HuH-7.5 (cell line): ENCODE measurements at regions not wholly inside any gene's neighbourhood (a gene's known extent, or its start where the extent isn't known, plus 50 kb on each side); places are given as distances from the start of the nearest gene placed in this dataset.
A peak's percentile ranks its signal among the peaks of the same experiment; 100 is the strongest.
"Not testable (repeated sequence)": the region's sequence is repeated elsewhere in the genome, so short reads cannot be mapped to it uniquely, and the experiment has no call there.

Experiments used
- DNase-seq: peaks from one replicate; pipeline ENCODE4 v3.0.0; 2011; ENCODE audit warnings: low spot score

DNA sequence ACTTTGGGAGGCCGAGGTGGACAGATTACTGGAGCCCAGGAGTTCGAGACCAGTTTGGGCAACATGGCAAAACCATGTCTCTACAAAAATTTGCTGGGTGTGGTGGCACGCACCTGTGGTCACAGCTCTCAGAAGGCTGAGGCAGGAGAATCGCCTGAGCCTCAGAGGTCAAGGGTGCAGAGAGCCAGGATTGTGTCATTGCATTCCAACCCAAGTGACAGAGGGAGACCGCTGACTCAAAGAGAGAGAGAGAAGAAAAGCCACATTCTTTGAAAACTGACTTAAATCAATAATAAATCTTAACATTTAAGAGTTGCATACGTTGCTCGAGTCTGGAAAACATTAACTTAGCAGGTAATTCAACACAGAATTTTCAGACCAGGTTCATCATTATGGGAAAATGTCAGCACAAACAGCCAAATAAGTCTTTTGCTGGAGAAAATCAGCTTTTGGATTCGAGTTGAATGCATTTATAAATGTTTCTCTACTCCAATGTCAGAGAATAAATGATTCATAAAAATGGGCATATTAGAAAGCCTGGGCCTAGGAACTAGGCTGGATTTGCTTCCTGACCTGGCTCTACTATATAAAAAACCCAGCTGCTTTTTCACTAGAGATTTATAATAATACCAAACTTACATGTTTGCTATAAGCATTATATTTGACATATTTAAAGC is 68.3 kb upstream of the RBPJ start:
- DNase-seq = peak; percentile 43

- no peak for DNase-seq
These were observed 66.8 kb upstream of the RBPJ start for GRCh38 chr4:26253968-26254367.

- DNase-seq = no peak
These were observed 64.8 kb upstream of the RBPJ start for GRCh38 chr4:26255989-26256388.

- DNase-seq = not testable (repeated sequence)
These were observed 63.4 kb upstream of the RBPJ start for GRCh38 chr4:26257444-26257843.

DNA sequence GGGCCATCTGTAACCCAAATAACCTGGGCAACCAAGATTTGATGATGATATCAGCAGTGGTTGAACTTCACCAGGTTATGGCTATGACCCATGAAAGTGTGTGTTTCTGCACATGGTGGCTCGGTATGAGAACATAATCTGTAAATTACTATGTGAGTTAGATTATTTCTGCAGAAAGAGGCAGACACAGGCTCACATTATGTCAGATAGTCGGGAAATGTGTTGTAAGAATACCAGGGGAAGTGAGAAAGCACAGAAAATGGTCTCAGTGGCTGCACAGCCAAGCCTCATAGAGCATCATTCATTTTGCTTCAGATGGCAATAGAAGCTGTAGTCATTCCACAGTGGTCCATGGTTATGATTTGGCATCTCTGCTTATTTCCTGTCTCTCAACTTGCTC is 63.0 kb upstream of the RBPJ start:
- DNase-seq = no peak

DNA sequence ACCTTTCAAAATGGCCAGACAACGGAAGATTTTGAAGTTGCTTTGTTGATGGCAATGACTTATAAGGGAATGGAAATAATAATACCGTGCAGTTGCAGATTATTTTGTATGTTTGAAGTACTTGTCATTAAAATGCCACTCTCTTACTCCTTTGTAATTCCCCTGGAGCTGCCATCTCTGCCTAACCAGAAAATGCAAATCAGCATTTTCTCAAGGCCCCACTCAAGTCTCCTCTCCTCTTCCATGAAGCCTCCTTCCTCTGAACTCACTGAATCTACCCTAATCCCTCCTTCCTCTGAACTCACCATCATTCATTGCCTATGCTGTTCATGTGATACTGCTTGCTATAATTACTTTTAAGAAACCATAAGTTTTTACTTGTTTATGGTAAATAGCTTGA is 60.2 kb upstream of the RBPJ start:
- no peak for DNase-seq

- no peak for DNase-seq
These were observed 59.4 kb upstream of the RBPJ start for GRCh38 chr4:26261405-26261804.

GRCh38 chr4:26263165-26263564 is 57.6 kb upstream of the RBPJ start:
- DNase-seq = peak; percentile 27

DNA sequence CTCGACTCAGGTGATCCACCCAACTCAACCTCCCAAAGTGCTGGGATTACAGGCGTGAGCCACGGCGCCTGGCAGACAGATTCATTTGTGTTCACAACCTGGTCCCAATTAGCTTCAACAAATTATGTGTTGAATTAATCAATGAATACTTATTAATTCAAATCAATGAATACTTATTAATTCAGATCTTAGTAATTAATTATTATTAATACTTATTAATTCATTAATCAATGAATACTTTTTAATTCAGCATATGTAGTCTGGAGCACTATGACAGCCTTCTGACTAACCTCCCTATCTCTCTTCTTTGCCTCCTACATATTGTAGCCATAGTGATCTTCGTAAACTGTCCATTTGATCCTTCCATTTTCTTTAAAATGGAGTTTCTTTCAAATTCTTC is 56.7 kb upstream of the RBPJ start:
- DNase-seq = no peak

DNA sequence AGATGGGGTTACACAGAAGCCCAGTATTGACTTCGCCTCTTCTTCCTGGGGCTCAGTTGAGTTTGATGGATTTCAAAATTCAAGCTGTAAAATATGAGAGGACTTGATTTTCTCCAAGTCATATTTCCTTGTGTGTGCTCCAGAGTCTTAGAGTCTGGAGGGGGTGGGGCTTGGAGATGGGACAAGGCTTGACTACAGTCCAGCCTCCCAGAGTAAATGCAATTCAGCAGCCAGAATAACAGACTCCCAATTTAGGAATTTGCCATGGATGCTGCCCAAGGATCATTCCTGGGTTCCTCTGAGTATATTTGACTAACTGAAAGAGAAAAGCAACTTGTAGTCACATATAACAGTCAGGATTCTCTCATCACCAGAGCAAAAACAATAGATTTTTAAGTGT is 53.7 kb upstream of the RBPJ start:
- no peak for DNase-seq

GRCh38 chr4:26268246-26268645 is 52.6 kb upstream of the RBPJ start:
- no peak for DNase-seq

DNA sequence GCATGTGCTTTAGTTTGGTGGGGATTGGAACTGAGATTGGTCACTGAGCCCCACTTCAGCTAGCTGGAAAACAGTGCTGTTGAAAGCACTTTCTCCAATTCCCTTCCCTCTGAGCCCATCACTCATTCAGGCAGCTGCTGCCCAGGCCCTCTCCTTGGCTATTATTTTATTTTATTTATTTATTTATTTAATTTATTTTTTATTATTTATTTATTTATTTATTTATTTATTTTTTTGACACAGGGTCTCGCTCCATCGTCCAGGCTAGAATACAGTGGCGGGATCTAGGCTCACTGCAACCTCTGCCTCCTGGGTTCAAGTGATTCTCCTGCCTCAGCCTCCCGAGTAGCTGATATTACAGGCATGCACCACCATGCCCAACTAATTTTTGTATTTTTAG is 51.8 kb upstream of the RBPJ start:
- no peak for DNase-seq
